H9 (cell line): ENCODE measurements at regions not wholly inside any gene's neighbourhood (a gene's known extent, or its start where the extent isn't known, plus 50 kb on each side); places are given as distances from the start of the nearest gene placed in this dataset.

ENCODE experiments used
- DNase-seq: peaks from one replicate; pipeline ENCODE4 v3.0.0-alpha.2; 2017
- H2AFZ ChIP-seq: one replicate; pipeline ENCODE4 v1.6.1; 2013; ENCODE audit warnings: mild to moderate bottlenecking, low read length, control low read depth, moderate library complexity
- H2AK5ac ChIP-seq: 2 replicates; pipeline ENCODE4 v1.6.1; 2013; ENCODE audit warnings: low read length, control low read depth, mixed read lengths; ENCODE audit not compliant: insufficient read length
- H2BK120ac ChIP-seq: one replicate; pipeline ENCODE4 v1.6.1; 2013; ENCODE audit warnings: low read depth, mild to moderate bottlenecking, low read length, control low read depth, inconsistent platforms; ENCODE audit not compliant: poor library complexity, severe bottlenecking
- H2BK12ac ChIP-seq: 2 replicates; pipeline ENCODE4 v1.6.1; 2013; ENCODE audit warnings: low read length, control low read depth, mixed read lengths, low read depth; ENCODE audit not compliant: insufficient read length
- H2BK15ac ChIP-seq: 2 replicates; pipeline ENCODE4 v1.6.1; 2013; ENCODE audit warnings: low read depth, low read length, control low read depth
- H2BK20ac ChIP-seq: one replicate; pipeline ENCODE4 v1.6.1; 2013; ENCODE audit warnings: low read depth, mild to moderate bottlenecking, low read length, control low read depth, inconsistent platforms; ENCODE audit not compliant: poor library complexity, severe bottlenecking
- H2BK5ac ChIP-seq: 2 replicates; pipeline ENCODE4 v1.6.1; 2013; ENCODE audit warnings: low read length, control low read depth, mixed read lengths; ENCODE audit not compliant: insufficient read length
- H3K14ac ChIP-seq: 2 replicates; pipeline ENCODE4 v1.6.1; 2013; ENCODE audit warnings: low read length, control low read depth; ENCODE audit not compliant: insufficient read depth
- H3K18ac ChIP-seq: 2 replicates; pipeline ENCODE4 v1.6.1; 2013; ENCODE audit warnings: low read depth, mild to moderate bottlenecking, mixed read lengths, low read length, control low read depth; ENCODE audit not compliant: insufficient read length
- H3K23ac ChIP-seq: 2 replicates; pipeline ENCODE4 v1.6.1; 2013; ENCODE audit warnings: low read length, control low read depth, mixed read lengths, low read depth; ENCODE audit not compliant: insufficient read length
- H3K23me2 ChIP-seq: 2 replicates; pipeline ENCODE4 v1.6.1; 2013; ENCODE audit warnings: low read depth, mild to moderate bottlenecking, mixed read lengths, low read length, control low read depth; ENCODE audit not compliant: insufficient read length, poor library complexity, severe bottlenecking
- H3K27ac ChIP-seq: 2 replicates; pipeline ENCODE4 v1.5.1; 2013; ENCODE audit warnings: low read length, control low read depth, mixed read lengths, low read depth; ENCODE audit not compliant: insufficient read length
- H3K27me3 ChIP-seq: 2 replicates; pipeline ENCODE4 v1.6.1; 2013; ENCODE audit warnings: low read length, control low read depth, inconsistent platforms; ENCODE audit not compliant: insufficient read depth
- H3K4ac ChIP-seq: 2 replicates; pipeline ENCODE4 v1.6.1; 2013; ENCODE audit warnings: low read depth, mild to moderate bottlenecking, control low read depth, inconsistent platforms, low read length, moderate library complexity
- H3K4me1 ChIP-seq: 2 replicates; pipeline ENCODE4 v1.6.1; 2013; ENCODE audit warnings: low read length, control low read depth, inconsistent platforms; ENCODE audit not compliant: insufficient read depth
- H3K4me2 ChIP-seq: 2 replicates; pipeline ENCODE4 v1.6.1; 2013; ENCODE audit warnings: low read length, control low read depth, mixed read lengths; ENCODE audit not compliant: insufficient read length, insufficient read depth
- H3K56ac ChIP-seq: 2 replicates; pipeline ENCODE4 v1.6.1; 2013; ENCODE audit warnings: low read depth, mild to moderate bottlenecking, mixed read lengths, low read length, control low read depth; ENCODE audit not compliant: insufficient read length
- H3K79me1 ChIP-seq: 2 replicates; pipeline ENCODE4 v1.6.1; 2013; ENCODE audit warnings: low read depth, mild to moderate bottlenecking, moderate library complexity, low read length, control low read depth, inconsistent platforms; ENCODE audit not compliant: insufficient read depth, poor library complexity, severe bottlenecking
- H3K79me2 ChIP-seq: 2 replicates; pipeline ENCODE4 v1.6.1; 2013; ENCODE audit warnings: low read length, control low read depth, inconsistent platforms; ENCODE audit not compliant: insufficient read depth
- H3K9ac ChIP-seq: 2 replicates; pipeline ENCODE4 v1.6.1; 2013; ENCODE audit warnings: low read length, control low read depth, mixed read lengths; ENCODE audit not compliant: insufficient read length; ENCODE audit errors: extremely low read depth
- H3K9me3 ChIP-seq: one replicate; pipeline ENCODE4 v1.6.1; 2013; ENCODE audit warnings: low read depth, low read length, inconsistent platforms; ENCODE audit not compliant: control insufficient read depth
- H3T11ph ChIP-seq: one replicate; pipeline ENCODE4 v1.6.1; 2013; ENCODE audit warnings: mild to moderate bottlenecking, low read length, control low read depth, inconsistent platforms
- H4K20me1 ChIP-seq: one replicate; pipeline ENCODE4 v1.6.1; 2013; ENCODE audit not compliant: control insufficient read depth, insufficient read length, insufficient read depth
- H4K5ac ChIP-seq: 2 replicates; pipeline ENCODE4 v1.6.1; 2013; ENCODE audit warnings: low read depth, mild to moderate bottlenecking, mixed read lengths, low read length, control low read depth; ENCODE audit not compliant: insufficient read length
- H4K8ac ChIP-seq: replicated peaks from 2 replicates; pipeline ENCODE4 v1.6.1; 2013; ENCODE audit warnings: low read length, control low read depth, mixed read lengths, low read depth; ENCODE audit not compliant: insufficient read length
- H4K91ac ChIP-seq: 2 replicates; pipeline ENCODE4 v1.6.1; 2013; ENCODE audit warnings: low read depth, mild to moderate bottlenecking, moderate library complexity, mixed read lengths, low read length, control low read depth; ENCODE audit not compliant: insufficient read length
- H3K27ac Mint-ChIP-seq, 3 experiments: 2 replicates in 2 of 3; 3 replicates in 1 of 3; pipeline ENCODE4 v1.8.0; 2020 to 2021; ENCODE audit warnings: mixed read lengths in 3 of 3, mild to moderate bottlenecking in 1 of 3, moderate library complexity in 1 of 3
- H3K27me3 Mint-ChIP-seq: 2 replicates; pipeline ENCODE4 v1.8.0; 2021; ENCODE audit warnings: low read depth, mild to moderate bottlenecking, moderate library complexity, mixed read lengths
- H3K36me3 Mint-ChIP-seq, 3 experiments: 2 replicates in 2 of 3; 3 replicates in 1 of 3; pipeline ENCODE4 v1.8.0; 2020 to 2021; ENCODE audit warnings: low read depth in 3 of 3, mixed read lengths in 3 of 3; ENCODE audit not compliant: insufficient read depth in 1 of 3
- H3K4me1 Mint-ChIP-seq, 2 experiments: 2 replicates each; pipeline ENCODE4 v1.8.0; 2020; ENCODE audit warnings: mixed read lengths in 2 of 2
- H3K4me3 Mint-ChIP-seq, 2 experiments: 2 replicates in 1 of 2; 3 replicates in 1 of 2; pipeline ENCODE4 v1.8.0; 2020 to 2021; ENCODE audit warnings: mild to moderate bottlenecking in 2 of 2, mixed read lengths in 2 of 2, moderate library complexity in 1 of 2
- H3K9me3 Mint-ChIP-seq, 2 experiments: 2 replicates in 1 of 2; 3 replicates in 1 of 2; pipeline ENCODE4 v1.8.0; 2020; ENCODE audit warnings: mild to moderate bottlenecking in 2 of 2, mixed read lengths in 2 of 2, moderate library complexity in 1 of 2
- CTCF ChIP-seq: fragments of 200-600 bp; sonication (generic); conservative IDR thresholded peaks from 3 replicates; pipeline ENCODE4 v1.8.0; 2021; ENCODE audit warnings: antibody characterized with exemption, mild to moderate bottlenecking
- WGBS: extraction: QIAGEN DNeasy Blood & Tissue Kit; methylation state at CpG from one replicate; pipeline ENCODE4 v1.1.7; 2013; ENCODE audit warnings: missing lambda C conversion rate, low lambda C conversion rate, mixed read lengths; ENCODE audit not compliant: insufficient read length; ENCODE audit errors: extremely low coverage; 5-methylcytosine and 5-hydroxymethylcytosine counted together

GRCh38 chr17:33385713-33386112, 92.6 kb upstream of the ASIC2 start:
- H4K8ac ChIP-seq: no peak overlapping the region
- no peak overlapping the region for H2BK20ac ChIP-seq
- no peak overlapping the region for H3K4me3 Mint-ChIP-seq
- H3K4me2 ChIP-seq: no peak overlapping the region
- no peak overlapping the region for H2BK15ac ChIP-seq
- TF ChIP-seq CTCF: no peak
- no peak overlapping the region for H3K18ac ChIP-seq
- peaks cover 8 to 12% of the 10 kb centered on the region in 2 experiments for H3K4me1 Mint-ChIP-seq
- no peak overlapping the region for H2AFZ ChIP-seq
- no peaks in the 10 kb centered on the region for H3K27me3 ChIP-seq
- H2BK12ac ChIP-seq: no peak overlapping the region
- no peaks in the 10 kb centered on the region for H3K79me2 ChIP-seq
- no peak overlapping the region for H3K56ac ChIP-seq
- H3K27ac Mint-ChIP-seq: no peak overlapping the region
- H3K9me3 Mint-ChIP-seq: no peaks in the 10 kb centered on the region
- no peak overlapping the region for H4K91ac ChIP-seq
- no peak overlapping the region for H2BK5ac ChIP-seq
- H2AK5ac ChIP-seq: no peak overlapping the region
- no peak overlapping the region for H3K27ac ChIP-seq
- no peak for DNase-seq
- no peak overlapping the region for H4K5ac ChIP-seq
- no peak overlapping the region for H2BK120ac ChIP-seq
- no peak overlapping the region for H3K9ac ChIP-seq
- H3K36me3 Mint-ChIP-seq: no peaks in the 10 kb centered on the region; a peak in 1 of 7 replicates
- H3K14ac ChIP-seq: no peak overlapping the region
- no peaks in the 10 kb centered on the region for H3K23me2 ChIP-seq
- H4K20me1 ChIP-seq: no peaks in the 10 kb centered on the region
- no peaks in the 10 kb centered on the region for H3K79me1 ChIP-seq
- no peak overlapping the region for H3K4ac ChIP-seq
- no peaks in the 10 kb centered on the region for H3K9me3 ChIP-seq
- H3K23ac ChIP-seq: no peak overlapping the region
- no CpG with 5 or more reads among the region's 3 CpGs for WGBS
- H3K4me1 ChIP-seq: peaks cover 4% of the 10 kb centered on the region; the same call in 1 of the 2 replicates
- H3K27me3 Mint-ChIP-seq: peaks cover 6% of the 10 kb centered on the region
- no peak overlapping the region for H3T11ph ChIP-seq
